ENCODE measurements at regions not wholly inside any gene's neighbourhood (a gene's known extent, or its start where the extent isn't known, plus 50 kb on each side); places are given as distances from the start of the nearest gene placed in this dataset.

DNA sequence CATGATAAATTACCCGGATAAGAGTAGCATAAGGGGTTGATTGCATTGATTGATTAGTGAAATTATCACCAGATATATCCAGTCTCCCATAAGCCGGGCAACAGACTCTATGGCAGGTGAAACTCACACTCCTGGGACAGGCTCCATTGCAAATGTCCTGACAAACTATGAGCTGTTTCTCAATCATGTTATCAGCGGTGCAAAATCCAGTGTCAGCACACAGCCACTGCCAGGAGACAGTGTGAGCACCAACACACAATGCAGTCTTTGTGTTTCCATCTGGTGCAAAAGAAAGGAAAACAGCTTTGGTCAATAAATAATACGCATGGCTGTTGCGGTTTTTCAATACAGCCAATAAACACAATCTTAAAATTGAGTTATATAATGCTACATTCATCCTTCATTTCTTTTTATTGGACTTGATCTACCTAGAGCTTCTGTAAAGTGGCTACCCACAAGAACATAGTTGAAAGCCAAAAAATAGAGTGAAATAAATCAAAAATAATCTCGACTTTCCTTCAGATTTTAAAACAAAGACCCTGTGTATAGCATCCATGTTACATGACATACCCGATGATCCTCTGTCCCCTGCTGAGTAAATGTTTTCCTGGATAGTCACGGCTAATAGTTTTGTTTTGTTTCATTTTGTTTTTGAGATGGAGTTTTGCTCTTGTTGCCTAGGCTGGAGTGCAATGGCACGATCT lies 64.3 kb upstream of the AFDN start:
- Histone ChIP-seq H3K27me3 (replicated peaks; ENCODE audit: insufficient read depth, low read length) (0 out of 2 replicates have a peak, but pooled peaks cover 10% of the 10 kb centered on the region), H3K36me3 (replicated peaks; ENCODE audit: insufficient read depth, low read length) (no peaks in the 10 kb centered on the region), H4K20me1 (ENCODE audit: insufficient read depth, low read length) (no peaks in the 10 kb centered on the region), H3F3A (ENCODE audit: insufficient read depth, low read length) (no peaks in the 10 kb centered on the region), H3K9me3 (replicated peaks; ENCODE audit: insufficient read depth, low read length) (no peaks in the 10 kb centered on the region), H3K4me2 (ENCODE audit: low read depth, low read length) (no peak overlapping the region), H2AFZ (ENCODE audit: low read length) (no peak overlapping the region), H3K9me2 (replicated peaks; ENCODE audit: insufficient read depth, low read length) (no peaks in the 10 kb centered on the region), H3K79me2 (ENCODE audit: low read length) (no peaks in the 10 kb centered on the region), H3K4me1 (ENCODE audit: low read length) (no peaks in the 10 kb centered on the region), H3K9ac (ENCODE audit: low read length) (no peak overlapping the region), H3K27ac (ENCODE audit: low read length) (no peak overlapping the region), H3K4me3 (ENCODE audit: low read length) (no peak overlapping the region)
- DNase-seq = no peak
- no peak for TF ChIP-seq EZH2 (optimal IDR thresholded peaks at IDR 0.05; ENCODE audit: low read depth, low read length)
- TF ChIP-seq, protein P1, sequence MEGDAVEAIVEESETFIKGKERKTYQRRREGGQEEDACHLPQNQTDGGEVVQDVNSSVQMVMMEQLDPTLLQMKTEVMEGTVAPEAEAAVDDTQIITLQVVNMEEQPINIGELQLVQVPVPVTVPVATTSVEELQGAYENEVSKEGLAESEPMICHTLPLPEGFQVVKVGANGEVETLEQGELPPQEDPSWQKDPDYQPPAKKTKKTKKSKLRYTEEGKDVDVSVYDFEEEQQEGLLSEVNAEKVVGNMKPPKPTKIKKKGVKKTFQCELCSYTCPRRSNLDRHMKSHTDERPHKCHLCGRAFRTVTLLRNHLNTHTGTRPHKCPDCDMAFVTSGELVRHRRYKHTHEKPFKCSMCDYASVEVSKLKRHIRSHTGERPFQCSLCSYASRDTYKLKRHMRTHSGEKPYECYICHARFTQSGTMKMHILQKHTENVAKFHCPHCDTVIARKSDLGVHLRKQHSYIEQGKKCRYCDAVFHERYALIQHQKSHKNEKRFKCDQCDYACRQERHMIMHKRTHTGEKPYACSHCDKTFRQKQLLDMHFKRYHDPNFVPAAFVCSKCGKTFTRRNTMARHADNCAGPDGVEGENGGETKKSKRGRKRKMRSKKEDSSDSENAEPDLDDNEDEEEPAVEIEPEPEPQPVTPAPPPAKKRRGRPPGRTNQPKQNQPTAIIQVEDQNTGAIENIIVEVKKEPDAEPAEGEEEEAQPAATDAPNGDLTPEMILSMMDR (IDR thresholded peaks at IDR 0.05; ENCODE audit: low read length) = no peak
- TF ChIP-seq EZH2phosphoT487 (IDR thresholded peaks at IDR 0.05; ENCODE audit: low read length) = no peak

DNA sequence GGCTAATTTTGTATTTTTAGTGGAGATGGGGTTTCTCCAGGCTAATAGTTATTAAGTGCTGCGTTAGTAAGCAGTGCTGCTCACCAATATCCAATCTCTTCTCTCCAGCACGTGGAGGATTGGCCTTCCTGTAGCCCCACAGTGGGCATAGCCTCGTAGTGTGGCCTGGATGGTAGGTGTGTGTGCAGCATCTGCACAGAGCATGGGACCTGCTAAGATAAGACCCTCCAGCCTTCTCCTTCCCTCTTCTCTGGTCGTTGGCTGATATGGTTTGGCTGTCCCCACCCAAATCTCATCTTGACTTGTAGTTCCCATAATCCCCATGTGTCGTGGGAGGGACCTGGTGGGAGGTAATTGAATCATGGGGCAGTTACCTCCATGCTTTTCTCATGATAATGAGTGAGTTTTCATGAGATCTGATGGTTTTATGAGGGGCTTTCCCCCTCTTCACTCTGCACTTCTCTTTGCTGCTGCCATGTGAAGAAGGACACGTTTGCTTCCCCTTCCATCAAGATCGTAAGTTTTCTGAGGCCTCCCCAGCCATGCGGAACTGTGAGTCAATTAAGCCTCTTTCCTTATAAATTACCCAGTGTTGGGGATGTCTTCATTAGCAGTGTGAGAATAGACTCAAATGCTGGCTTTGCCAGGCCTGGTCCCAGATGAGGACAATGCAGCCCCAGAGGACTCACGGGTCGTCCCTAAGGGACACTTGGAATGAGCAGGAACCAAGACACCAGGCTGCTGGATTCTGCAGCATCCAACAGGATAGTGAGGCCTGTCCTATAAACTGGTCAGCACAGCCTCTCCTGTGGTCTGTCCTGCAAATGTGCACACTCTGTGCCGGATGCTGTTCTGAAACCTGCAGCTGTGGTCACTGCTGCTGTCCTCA lies 63.4 kb upstream of the AFDN start:
- H3K4me2 ChIP-seq (ENCODE audit: low read depth, low read length) = no peak overlapping the region
- no peak for TF ChIP-seq EZH2 (optimal IDR thresholded peaks at IDR 0.05; ENCODE audit: low read depth, low read length)
- TF ChIP-seq, protein P1 (IDR thresholded peaks at IDR 0.05; ENCODE audit: low read length) = no peak
- no peak for TF ChIP-seq EZH2phosphoT487 (IDR thresholded peaks at IDR 0.05; ENCODE audit: low read length)
- H3K9me2 ChIP-seq (replicated peaks; ENCODE audit: insufficient read depth, low read length) = no peaks in the 10 kb centered on the region

DNA sequence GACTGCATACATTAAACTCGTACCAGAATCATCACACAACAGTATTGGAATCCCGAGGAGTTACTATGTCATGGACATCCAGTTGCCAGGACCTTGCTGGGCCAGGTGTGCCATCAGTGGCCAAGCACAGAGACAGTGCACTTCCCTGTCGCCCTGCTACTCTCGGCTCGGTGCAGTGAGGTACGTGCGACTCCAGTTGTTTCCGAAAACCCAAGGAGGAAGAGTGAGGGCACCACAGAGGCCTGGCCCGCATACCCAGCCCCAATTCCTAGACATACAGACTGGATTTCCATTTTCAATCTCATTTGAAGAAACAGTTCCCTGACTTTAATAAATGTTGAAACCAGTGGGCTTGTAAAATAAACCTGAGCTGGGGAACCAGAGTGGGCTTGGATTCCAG lies 62.5 kb upstream of the AFDN start:
- Histone ChIP-seq H3K27me3 (replicated peaks; ENCODE audit: insufficient read depth, low read length) (0 out of 2 replicates have a peak, but pooled peaks cover 10% of the 10 kb centered on the region), H3K4me3 (ENCODE audit: low read length) (no peak overlapping the region), H3K36me3 (replicated peaks; ENCODE audit: insufficient read depth, low read length) (no peaks in the 10 kb centered on the region), H4K20me1 (ENCODE audit: insufficient read depth, low read length) (no peaks in the 10 kb centered on the region), H3F3A (ENCODE audit: insufficient read depth, low read length) (no peaks in the 10 kb centered on the region), H3K4me2 (ENCODE audit: low read depth, low read length) (no peak overlapping the region), H3K27ac (ENCODE audit: low read length) (no peak overlapping the region), H2AFZ (ENCODE audit: low read length) (no peak overlapping the region), H3K79me2 (ENCODE audit: low read length) (no peaks in the 10 kb centered on the region), H3K9me2 (replicated peaks; ENCODE audit: insufficient read depth, low read length) (no peaks in the 10 kb centered on the region), H3K9me3 (replicated peaks; ENCODE audit: insufficient read depth, low read length) (no peaks in the 10 kb centered on the region), H3K9ac (ENCODE audit: low read length) (no peak overlapping the region), H3K4me1 (ENCODE audit: low read length) (no peaks in the 10 kb centered on the region)
- TF ChIP-seq, protein P1 (IDR thresholded peaks at IDR 0.05; ENCODE audit: low read length) = no peak
- no peak for TF ChIP-seq EZH2phosphoT487 (IDR thresholded peaks at IDR 0.05; ENCODE audit: low read length)
- TF ChIP-seq EZH2 (optimal IDR thresholded peaks at IDR 0.05; ENCODE audit: low read depth, low read length) = no peak
- DNase-seq = no peak

More for the DNA sequence above, 63.4 kb upstream of the AFDN start:
- Histone ChIP-seq H3K79me2 (ENCODE audit: low read length) (no peaks in the 10 kb centered on the region), H3K4me1 (ENCODE audit: low read length) (no peaks in the 10 kb centered on the region), H4K20me1 (ENCODE audit: insufficient read depth, low read length) (no peaks in the 10 kb centered on the region), H3K27me3 (replicated peaks; ENCODE audit: insufficient read depth, low read length) (0 out of 2 replicates have a peak, but pooled peaks cover 10% of the 10 kb centered on the region), H3K9me3 (replicated peaks; ENCODE audit: insufficient read depth, low read length) (no peaks in the 10 kb centered on the region), H3K9ac (ENCODE audit: low read length) (no peak overlapping the region), H3F3A (ENCODE audit: insufficient read depth, low read length) (no peaks in the 10 kb centered on the region), H3K4me3 (ENCODE audit: low read length) (no peak overlapping the region), H3K36me3 (replicated peaks; ENCODE audit: insufficient read depth, low read length) (no peaks in the 10 kb centered on the region), H2AFZ (ENCODE audit: low read length) (no peak overlapping the region), H3K27ac (ENCODE audit: low read length) (no peak overlapping the region)
- no peak for DNase-seq

All from MM.1S (cell line).